Adrenal gland (tissue), 9 donors: ENCODE measurements at regions not wholly inside any gene's neighbourhood (a gene's known extent, or its start where the extent isn't known, plus 50 kb on each side); places are given as distances from the start of the nearest gene placed in this dataset.

Experiments used
- DNase-seq, 7 donors: peaks; one replicate each; pipeline ENCODE4 v3.0.0-alpha.2; 2019 to 2020
- H3K27ac ChIP-seq, 5 donors: fragments of 200-600 bp; sonication (generic) in 4 of 5; 1 replicate in 3 of 5; 2 replicates in 2 of 5; pipeline versions ENCODE4 v1.5.1 to v1.8.0; 2016 to 2020; ENCODE audit warnings: mild to moderate bottlenecking in 1 of 5
- H3K27me3 ChIP-seq: fragments of 200-600 bp; 2 replicates; pipeline ENCODE4 v1.8.0; 2021
- H3K36me3 ChIP-seq, 2 donors: fragments of 200-600 bp; replicated peaks in 1 of 2; 1 replicate in 1 of 2; 2 replicates in 1 of 2; pipeline versions ENCODE4 v1.5.1 to v1.8.0; 2018 to 2022
- H3K4me1 ChIP-seq, 2 donors: fragments of 200-600 bp; replicated peaks in 1 of 2; 1 replicate in 1 of 2; 2 replicates in 1 of 2; pipeline versions ENCODE4 v1.5.1 to v1.8.0; 2018 to 2021
- H3K4me3 ChIP-seq, 4 donors: fragments of 200-600 bp; sonication (generic) in 3 of 4; one replicate each; pipeline ENCODE4 v1.5.1; 2016 to 2018
- H3K9me3 ChIP-seq, 3 donors: fragments of 200-600 bp; sonication (generic) in 1 of 3; replicated peaks in 1 of 3; 1 replicate in 2 of 3; 2 replicates in 1 of 3; pipeline versions ENCODE4 v1.5.1 to v1.8.0; 2016 to 2021
- CTCF ChIP-seq, 6 experiments: fragments of 450-650 bp in 4 of 6; fragments of 200-600 bp in 2 of 6; sonication (generic) in 1 of 6; IDR thresholded peaks; 1 replicate in 5 of 6; 2 replicates in 1 of 6; pipeline versions ENCODE4 v1.5.1 to v1.8.0; 2016 to 2021; ENCODE audit warnings: antibody characterized with exemption in 6 of 6, mild to moderate bottlenecking in 2 of 6, moderate library complexity in 1 of 6
- POLR2A ChIP-seq, 2 donors: fragments of 450-650 bp; IDR thresholded peaks; one replicate each; pipeline ENCODE4 v1.6.1; 2017; ENCODE audit warnings: antibody characterized with exemption in 2 of 2, mild to moderate bottlenecking in 2 of 2, moderate library complexity in 1 of 2
- WGBS, 4 donors: extraction: QIAGEN DNeasy Blood & Tissue Kit in 2 of 4; methylation state at CpG; one replicate each; pipeline versions ENCODE4 v1.1.5 to v1.1.7; 2013 to 2017; 5-methylcytosine and 5-hydroxymethylcytosine counted together
- intact Hi-C, 2 donors: fragments of 100-400 bp; cut with DNase I; formaldehyde crosslinking; loops; one replicate each; pipeline versions ENCODE4 v1.14.1 to v1.15.0; 2022 to 2023
- donor health status: healthy with polysubstance abuse.
- donor health status: Bipolar disorder and iron deficiency.
- donor health status: DM: yes; HTN: yes; CAD: no.
- donor health status: DM: no; HTN: no; CAD: no.
- donor health status: DM: no; HTN: no; CAD: no.

GRCh38 chr2:237150186-237150585 lies 64.5 kb downstream of the COPS8 start:
- Histone ChIP-seq H3K27me3 (no peaks in the 10 kb centered on the region), H3K4me3 (no peak overlapping the region), H3K36me3 (no peaks in the 10 kb centered on the region), H3K9me3 (peaks cover 0 to 15% (median 14%) of the 10 kb centered on the region in 3 donors), H3K4me1 (no peaks in the 10 kb centered on the region), H3K27ac (no peak overlapping the region)
- intact Hi-C loops = loop anchor here (5.0 to 10.0 kb wide), 2 partner anchors 262 to 325 kb away; partner anchors contain the start of gene COL6A3 (in 1 of the 2)
- no peak for DNase-seq
- 87 to 95% (median 88%) methylated on average over 1 of the region's 1 CpG for WGBS, 4 donors
- TF ChIP-seq POLR2A (IDR thresholded peaks at IDR 0.05) (no peak), CTCF (IDR thresholded peaks at IDR 0.05) (no peak)

- H3K4me3 ChIP-seq = no peak overlapping the region
- WGBS, 4 donors = 89 to 92% (median 90%) methylated on average over 4 to 6 of the region's 6 CpGs
- TF ChIP-seq CTCF (IDR thresholded peaks at IDR 0.05) = no peak
- no peak for TF ChIP-seq POLR2A (IDR thresholded peaks at IDR 0.05)
- no peaks in the 10 kb centered on the region for H3K4me1 ChIP-seq
- H3K27me3 ChIP-seq = no peaks in the 10 kb centered on the region
- H3K27ac ChIP-seq = no peak overlapping the region
- peaks cover 0 to 15% (median 14%) of the 10 kb centered on the region in 3 donors for H3K9me3 ChIP-seq
- no peaks in the 10 kb centered on the region for H3K36me3 ChIP-seq
- DNase-seq = no peak
- intact Hi-C loops = loop anchor here (5.0 to 10.0 kb wide), 2 partner anchors 261 to 324 kb away; partner anchors contain the start of gene COL6A3 (in 1 of the 2)
These were observed 65.2 kb downstream of the COPS8 start for GRCh38 chr2:237150831-237151375.

GRCh38 chr2:237152361-237152760 lies 66.7 kb downstream of the COPS8 start:
- no peak overlapping the region for H3K4me3 ChIP-seq
- no peaks in the 10 kb centered on the region for H3K27me3 ChIP-seq
- DNase-seq = no peak
- 84 to 88% (median 86%) methylated on average over 9 of the region's 9 CpGs for WGBS, 4 donors
- no peak overlapping the region for H3K27ac ChIP-seq
- intact Hi-C loops = loop anchor here (5.0 to 10.0 kb wide), 2 partner anchors 260 to 322 kb away; partner anchors contain the start of gene COL6A3 (in 1 of the 2)
- H3K36me3 ChIP-seq = no peaks in the 10 kb centered on the region
- peaks cover 0 to 7% (median 7%) of the 10 kb centered on the region in 3 donors for H3K9me3 ChIP-seq
- no peaks in the 10 kb centered on the region for H3K4me1 ChIP-seq
- TF ChIP-seq POLR2A (IDR thresholded peaks at IDR 0.05) (no peak), CTCF (IDR thresholded peaks at IDR 0.05) (no peak)

GRCh38 chr2:237153181-237153580 lies 67.5 kb downstream of the COPS8 start:
- intact Hi-C loops = loop anchor here (5.0 to 10.0 kb wide), 2 partner anchors 259 to 322 kb away; partner anchors contain the start of gene COL6A3 (in 1 of the 2)
- no peak for DNase-seq
- Histone ChIP-seq H3K4me3 (no peak overlapping the region), H3K4me1 (no peaks in the 10 kb centered on the region), H3K27me3 (no peaks in the 10 kb centered on the region), H3K9me3 (no peaks in the 10 kb centered on the region), H3K27ac (no peak overlapping the region), H3K36me3 (no peaks in the 10 kb centered on the region)
- TF ChIP-seq POLR2A (IDR thresholded peaks at IDR 0.05) = no peak
- TF ChIP-seq CTCF (IDR thresholded peaks at IDR 0.05) = no peak
- 80 to 88% (median 85%) methylated on average over 6 of the region's 6 CpGs for WGBS, 4 donors
